WTC11 (cell line): ENCODE measurements at regions not wholly inside any gene's neighbourhood (a gene's known extent, or its start where the extent isn't known, plus 50 kb on each side); places are given as distances from the start of the nearest gene placed in this dataset.

Source experiments
- ATAC-seq: fragments of 200-7000 bp; cut with Tn5 transposase; 2 replicates; pipeline ENCODE4 v1.10.0; 2021; ENCODE audit warnings: mild to moderate bottlenecking, moderate library complexity
- CTCF ChIA-PET: fragments of 300-600 bp; sonication (Branson Sonifier 250); formaldehyde crosslinking; loops from one replicate; lab custom pipeline; 2021; ENCODE audit warnings: antibody characterized with exemption; lab: Charles Lee
- POLR2A ChIA-PET: fragments of 350-600 bp; sonication (Branson Sonifier 250); formaldehyde crosslinking; loops from one replicate; lab custom pipeline; 2021; ENCODE audit warnings: antibody characterized with exemption; lab: Charles Lee
- DNase-seq: peaks from one replicate; pipeline ENCODE4 v3.0.0; 2021; ENCODE audit warnings: low spot score
- H3K27ac Mint-ChIP-seq: 2 replicates; pipeline ENCODE4 v1.8.0; 2021; ENCODE audit warnings: mixed read lengths
- H3K27me3 Mint-ChIP-seq: 2 replicates; pipeline ENCODE4 v1.8.0; 2021; ENCODE audit warnings: low read depth, mild to moderate bottlenecking, moderate library complexity, mixed read lengths
- H3K36me3 Mint-ChIP-seq: 2 replicates; pipeline ENCODE4 v1.8.0; 2021; ENCODE audit warnings: mixed read lengths
- H3K4me1 Mint-ChIP-seq: 2 replicates; pipeline ENCODE4 v1.8.0; 2022; ENCODE audit warnings: mixed read lengths
- H3K4me3 Mint-ChIP-seq: 2 replicates; pipeline ENCODE4 v1.8.0; 2021; ENCODE audit warnings: mild to moderate bottlenecking, moderate library complexity, mixed read lengths
- H3K9me3 Mint-ChIP-seq: 2 replicates; pipeline ENCODE4 v1.8.0; 2021; ENCODE audit warnings: mixed read lengths
- CREM ChIP-seq: sonication (generic); formaldehyde crosslinking; IDR thresholded peaks from 2 replicates; pipeline ENCODE4 v1.8.1; 2022; ENCODE audit warnings: mild to moderate bottlenecking, missing genetic modification reagents, moderate library complexity
- JUN ChIP-seq: sonication (generic); formaldehyde crosslinking; IDR thresholded peaks from 2 replicates; pipeline ENCODE4 v1.8.0; 2023; ENCODE audit warnings: mild to moderate bottlenecking, missing genetic modification reagents
- NFYB ChIP-seq: sonication (generic); formaldehyde crosslinking; conservative IDR thresholded peaks from 2 replicates; pipeline ENCODE4 v1.8.0; 2022; ENCODE audit warnings: low read depth, missing genetic modification reagents
- PRRX2 ChIP-seq: fragments of 250-450 bp; sonication (Bioruptor Pico); IDR thresholded peaks from 2 replicates; pipeline ENCODE4 v1.8.0; 2021; ENCODE audit warnings: mild to moderate bottlenecking
- SMAD3 ChIP-seq: sonication (generic); formaldehyde crosslinking; IDR thresholded peaks from 2 replicates; pipeline ENCODE4 v1.8.0; 2022; ENCODE audit warnings: missing genetic modification reagents, mild to moderate bottlenecking, borderline replicate concordance
- ZNF219 ChIP-seq: sonication (generic); formaldehyde crosslinking; IDR thresholded peaks from 2 replicates; pipeline ENCODE4 v1.8.0; 2023; ENCODE audit warnings: missing genetic modification reagents, mild to moderate bottlenecking, borderline replicate concordance
- TF ChIP-seq, protein P1 (sequence below): sonication (generic); formaldehyde crosslinking; IDR thresholded peaks from 2 replicates; pipeline ENCODE4 v1.8.1; 2022; ENCODE audit warnings: low read depth, mild to moderate bottlenecking, moderate library complexity, missing genetic modification reagents, borderline replicate concordance
- TF ChIP-seq, protein P2 (sequence below): sonication (generic); formaldehyde crosslinking; IDR thresholded peaks from 2 replicates; pipeline ENCODE4 v1.8.0; 2022; ENCODE audit warnings: mild to moderate bottlenecking, missing genetic modification reagents
- TF ChIP-seq, protein P3 (sequence below): fragments of 250-450 bp; sonication (Bioruptor Pico); IDR thresholded peaks from 2 replicates; pipeline ENCODE4 v1.9.0; 2021; ENCODE audit warnings: moderate library complexity, mild to moderate bottlenecking, inconsistent platforms, borderline replicate concordance
- TF ChIP-seq, protein P4 (sequence below): sonication (generic); formaldehyde crosslinking; IDR thresholded peaks from 2 replicates; pipeline ENCODE4 v1.8.1; 2022; ENCODE audit warnings: mild to moderate bottlenecking, moderate library complexity, missing genetic modification reagents
- TF ChIP-seq, protein P5 (sequence below): sonication (generic); formaldehyde crosslinking; IDR thresholded peaks from 2 replicates; pipeline ENCODE4 v1.8.1; 2022; ENCODE audit warnings: low read depth, missing genetic modification reagents, borderline replicate concordance
- TF ChIP-seq, protein P6 (sequence below): sonication (generic); formaldehyde crosslinking; IDR thresholded peaks from 2 replicates; pipeline ENCODE4 v1.8.0; 2023; ENCODE audit warnings: mild to moderate bottlenecking, missing genetic modification reagents
- TF ChIP-seq, protein P7 (sequence below): fragments of 250-450 bp; sonication (Bioruptor Pico); IDR thresholded peaks from 2 replicates; pipeline ENCODE4 v1.9.0; 2021; ENCODE audit warnings: mild to moderate bottlenecking
- TF ChIP-seq, protein P8 (sequence below): sonication (generic); formaldehyde crosslinking; IDR thresholded peaks from 2 replicates; pipeline ENCODE4 v1.8.0; 2022; ENCODE audit warnings: mild to moderate bottlenecking, missing genetic modification reagents

DNA sequence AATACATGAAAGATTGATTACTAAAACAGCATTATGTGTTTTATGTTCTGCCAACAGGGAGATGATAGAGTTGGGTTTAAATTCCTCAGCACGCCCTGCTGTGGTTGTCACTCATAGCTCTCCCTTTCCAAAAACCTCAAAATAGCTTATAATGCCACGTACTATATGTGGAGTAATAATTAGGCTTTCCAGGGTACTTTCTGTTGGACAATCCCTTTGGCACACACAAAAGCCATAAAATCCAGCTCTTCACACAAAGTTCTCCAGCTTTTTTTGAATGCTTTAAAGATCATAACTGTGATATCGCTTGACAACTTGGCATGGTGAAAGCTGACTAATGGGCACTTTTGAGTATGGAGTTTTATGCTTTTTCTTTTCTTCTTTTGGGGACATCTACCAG is 145.3 kb upstream of the DCN start:
- ATAC-seq, result no peak
- Mint-ChIP-seq H3K9me3 (no peaks in the 10 kb centered on the region), H3K27me3 (no peaks in the 10 kb centered on the region), H3K27ac (no peak overlapping the region), H3K4me1 (no peaks in the 10 kb centered on the region), H3K4me3 (no peak overlapping the region), H3K36me3 (no peaks in the 10 kb centered on the region)
- ChIA-PET CTCF (no interaction called here), POLR2A (no interaction called here)
- DNase-seq, result no peak
- TF ChIP-seq, protein P1, sequence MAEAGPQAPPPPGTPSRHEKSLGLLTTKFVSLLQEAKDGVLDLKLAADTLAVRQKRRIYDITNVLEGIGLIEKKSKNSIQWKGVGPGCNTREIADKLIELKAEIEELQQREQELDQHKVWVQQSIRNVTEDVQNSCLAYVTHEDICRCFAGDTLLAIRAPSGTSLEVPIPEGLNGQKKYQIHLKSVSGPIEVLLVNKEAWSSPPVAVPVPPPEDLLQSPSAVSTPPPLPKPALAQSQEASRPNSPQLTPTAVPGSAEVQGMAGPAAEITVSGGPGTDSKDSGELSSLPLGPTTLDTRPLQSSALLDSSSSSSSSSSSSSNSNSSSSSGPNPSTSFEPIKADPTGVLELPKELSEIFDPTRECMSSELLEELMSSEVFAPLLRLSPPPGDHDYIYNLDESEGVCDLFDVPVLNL (CRISPR knock-in tag), result no peak
- TF ChIP-seq CREM (CRISPR knock-in tag) (no peak), SMAD3 (no peak), JUN (CRISPR knock-in tag) (no peak), ZNF219 (no peak), PRRX2 (no peak)
- TF ChIP-seq, protein P2, sequence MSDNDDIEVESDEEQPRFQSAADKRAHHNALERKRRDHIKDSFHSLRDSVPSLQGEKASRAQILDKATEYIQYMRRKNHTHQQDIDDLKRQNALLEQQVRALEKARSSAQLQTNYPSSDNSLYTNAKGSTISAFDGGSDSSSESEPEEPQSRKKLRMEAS, result no peak
- TF ChIP-seq, protein P3, sequence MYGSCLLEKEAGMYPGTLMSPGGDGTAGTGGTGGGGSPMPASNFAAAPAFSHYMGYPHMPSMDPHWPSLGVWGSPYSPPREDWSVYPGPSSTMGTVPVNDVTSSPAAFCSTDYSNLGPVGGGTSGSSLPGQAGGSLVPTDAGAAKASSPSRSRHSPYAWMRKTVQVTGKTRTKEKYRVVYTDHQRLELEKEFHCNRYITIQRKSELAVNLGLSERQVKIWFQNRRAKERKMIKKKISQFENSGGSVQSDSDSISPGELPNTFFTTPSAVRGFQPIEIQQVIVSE, result no peak
- TF ChIP-seq, protein P4, sequence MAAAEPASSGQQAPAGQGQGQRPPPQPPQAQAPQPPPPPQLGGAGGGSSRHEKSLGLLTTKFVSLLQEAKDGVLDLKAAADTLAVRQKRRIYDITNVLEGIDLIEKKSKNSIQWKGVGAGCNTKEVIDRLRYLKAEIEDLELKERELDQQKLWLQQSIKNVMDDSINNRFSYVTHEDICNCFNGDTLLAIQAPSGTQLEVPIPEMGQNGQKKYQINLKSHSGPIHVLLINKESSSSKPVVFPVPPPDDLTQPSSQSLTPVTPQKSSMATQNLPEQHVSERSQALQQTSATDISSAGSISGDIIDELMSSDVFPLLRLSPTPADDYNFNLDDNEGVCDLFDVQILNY (CRISPR knock-in tag), result no peak
- TF ChIP-seq, protein P5, sequence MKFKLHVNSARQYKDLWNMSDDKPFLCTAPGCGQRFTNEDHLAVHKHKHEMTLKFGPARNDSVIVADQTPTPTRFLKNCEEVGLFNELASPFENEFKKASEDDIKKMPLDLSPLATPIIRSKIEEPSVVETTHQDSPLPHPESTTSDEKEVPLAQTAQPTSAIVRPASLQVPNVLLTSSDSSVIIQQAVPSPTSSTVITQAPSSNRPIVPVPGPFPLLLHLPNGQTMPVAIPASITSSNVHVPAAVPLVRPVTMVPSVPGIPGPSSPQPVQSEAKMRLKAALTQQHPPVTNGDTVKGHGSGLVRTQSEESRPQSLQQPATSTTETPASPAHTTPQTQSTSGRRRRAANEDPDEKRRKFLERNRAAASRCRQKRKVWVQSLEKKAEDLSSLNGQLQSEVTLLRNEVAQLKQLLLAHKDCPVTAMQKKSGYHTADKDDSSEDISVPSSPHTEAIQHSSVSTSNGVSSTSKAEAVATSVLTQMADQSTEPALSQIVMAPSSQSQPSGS (CRISPR knock-in tag), result no peak
- TF ChIP-seq, protein P6, sequence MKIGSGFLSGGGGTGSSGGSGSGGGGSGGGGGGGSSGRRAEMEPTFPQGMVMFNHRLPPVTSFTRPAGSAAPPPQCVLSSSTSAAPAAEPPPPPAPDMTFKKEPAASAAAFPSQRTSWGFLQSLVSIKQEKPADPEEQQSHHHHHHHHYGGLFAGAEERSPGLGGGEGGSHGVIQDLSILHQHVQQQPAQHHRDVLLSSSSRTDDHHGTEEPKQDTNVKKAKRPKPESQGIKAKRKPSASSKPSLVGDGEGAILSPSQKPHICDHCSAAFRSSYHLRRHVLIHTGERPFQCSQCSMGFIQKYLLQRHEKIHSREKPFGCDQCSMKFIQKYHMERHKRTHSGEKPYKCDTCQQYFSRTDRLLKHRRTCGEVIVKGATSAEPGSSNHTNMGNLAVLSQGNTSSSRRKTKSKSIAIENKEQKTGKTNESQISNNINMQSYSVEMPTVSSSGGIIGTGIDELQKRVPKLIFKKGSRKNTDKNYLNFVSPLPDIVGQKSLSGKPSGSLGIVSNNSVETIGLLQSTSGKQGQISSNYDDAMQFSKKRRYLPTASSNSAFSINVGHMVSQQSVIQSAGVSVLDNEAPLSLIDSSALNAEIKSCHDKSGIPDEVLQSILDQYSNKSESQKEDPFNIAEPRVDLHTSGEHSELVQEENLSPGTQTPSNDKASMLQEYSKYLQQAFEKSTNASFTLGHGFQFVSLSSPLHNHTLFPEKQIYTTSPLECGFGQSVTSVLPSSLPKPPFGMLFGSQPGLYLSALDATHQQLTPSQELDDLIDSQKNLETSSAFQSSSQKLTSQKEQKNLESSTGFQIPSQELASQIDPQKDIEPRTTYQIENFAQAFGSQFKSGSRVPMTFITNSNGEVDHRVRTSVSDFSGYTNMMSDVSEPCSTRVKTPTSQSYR, result no peak

DNA sequence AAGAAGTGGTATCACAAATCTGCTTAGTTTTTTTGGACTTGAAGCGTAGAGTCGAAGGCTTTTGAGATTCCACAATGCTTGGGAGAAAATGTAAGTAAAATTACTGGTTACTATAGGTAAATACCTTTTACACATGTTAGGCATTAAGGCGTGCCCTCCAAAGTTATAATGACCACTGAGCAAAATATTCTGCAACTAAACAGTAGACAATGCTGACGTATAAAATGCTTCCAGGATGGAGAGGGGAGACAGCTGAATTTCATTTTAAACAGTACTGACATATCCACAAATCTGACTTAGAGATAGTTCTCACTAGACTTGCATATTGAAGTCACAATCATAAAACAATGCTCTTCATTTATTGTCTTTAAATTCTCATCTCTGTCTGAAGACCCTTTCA is 144.5 kb upstream of the DCN start:
- CTCF ChIA-PET, result interaction anchor here (0.7 to 1.5 kb wide), 10 partner anchors 8 to 374 kb away, joined by 3 to 11 read pairs (median 5); no protein-coding TSS in a partner anchor
- POLR2A ChIA-PET, result no interaction called here
- Mint-ChIP-seq H3K4me3 (no peak overlapping the region), H3K9me3 (no peaks in the 10 kb centered on the region), H3K36me3 (no peaks in the 10 kb centered on the region), H3K27ac (no peak overlapping the region), H3K4me1 (no peaks in the 10 kb centered on the region), H3K27me3 (no peaks in the 10 kb centered on the region)
- ATAC-seq (no peak), DNase-seq (no peak)
- TF ChIP-seq, protein P7, sequence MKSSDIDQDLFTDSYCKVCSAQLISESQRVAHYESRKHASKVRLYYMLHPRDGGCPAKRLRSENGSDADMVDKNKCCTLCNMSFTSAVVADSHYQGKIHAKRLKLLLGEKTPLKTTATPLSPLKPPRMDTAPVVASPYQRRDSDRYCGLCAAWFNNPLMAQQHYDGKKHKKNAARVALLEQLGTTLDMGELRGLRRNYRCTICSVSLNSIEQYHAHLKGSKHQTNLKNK (CRISPR knock-in tag), result no peak
- TF ChIP-seq, protein P8, sequence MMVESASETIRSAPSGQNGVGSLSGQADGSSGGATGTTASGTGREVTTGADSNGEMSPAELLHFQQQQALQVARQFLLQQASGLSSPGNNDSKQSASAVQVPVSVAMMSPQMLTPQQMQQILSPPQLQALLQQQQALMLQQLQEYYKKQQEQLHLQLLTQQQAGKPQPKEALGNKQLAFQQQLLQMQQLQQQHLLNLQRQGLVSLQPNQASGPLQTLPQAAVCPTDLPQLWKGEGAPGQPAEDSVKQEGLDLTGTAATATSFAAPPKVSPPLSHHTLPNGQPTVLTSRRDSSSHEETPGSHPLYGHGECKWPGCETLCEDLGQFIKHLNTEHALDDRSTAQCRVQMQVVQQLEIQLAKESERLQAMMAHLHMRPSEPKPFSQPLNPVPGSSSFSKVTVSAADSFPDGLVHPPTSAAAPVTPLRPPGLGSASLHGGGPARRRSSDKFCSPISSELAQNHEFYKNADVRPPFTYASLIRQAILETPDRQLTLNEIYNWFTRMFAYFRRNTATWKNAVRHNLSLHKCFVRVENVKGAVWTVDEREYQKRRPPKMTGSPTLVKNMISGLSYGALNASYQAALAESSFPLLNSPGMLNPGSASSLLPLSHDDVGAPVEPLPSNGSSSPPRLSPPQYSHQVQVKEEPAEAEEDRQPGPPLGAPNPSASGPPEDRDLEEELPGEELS (CRISPR knock-in tag), result no peak
- TF ChIP-seq NFYB (CRISPR knock-in tag), result no peak
